Body of pancreas (tissue), 4 donors: ENCODE measurements at regions not wholly inside any gene's neighbourhood (a gene's known extent, or its start where the extent isn't known, plus 50 kb on each side); places are given as distances from the start of the nearest gene placed in this dataset.
A peak's percentile ranks its signal among the peaks of the same experiment; 100 is the strongest.

Experiments used
- ATAC-seq: fragments of 150-250 bp; one replicate; pipeline ENCODE4 v1.9.1; 2016
- DNase-seq, 4 donors: peaks; one replicate each; pipeline ENCODE4 v3.0.0-alpha.2; 2019
- H3K27ac ChIP-seq, 4 donors: fragments of 200-600 bp; sonication (generic); 1 replicate in 3 of 4; 2 replicates in 1 of 4; pipeline versions ENCODE4 v1.5.1 to v1.6.1; 2016 to 2019; ENCODE audit warnings: mild to moderate bottlenecking in 1 of 4, mixed read lengths in 1 of 4, moderate library complexity in 1 of 4
- H3K27me3 ChIP-seq, 2 donors: fragments of 200-600 bp; sonication (generic); one replicate each; pipeline ENCODE4 v1.6.0; 2016; ENCODE audit warnings: mild to moderate bottlenecking in 1 of 2
- H3K36me3 ChIP-seq, 2 donors: fragments of 200-600 bp; sonication (generic); replicated peaks in 1 of 2; 2 replicates each; pipeline ENCODE4 v1.5.1; 2016; ENCODE audit warnings: low read depth in 2 of 2; ENCODE audit not compliant: insufficient read depth in 1 of 2
- H3K4me1 ChIP-seq: fragments of 200-600 bp; sonication (generic); one replicate; pipeline ENCODE4 v1.6.0; 2016
- H3K4me3 ChIP-seq, 2 donors: fragments of 200-600 bp; sonication (generic); 1 replicate in 1 of 2; 2 replicates in 1 of 2; pipeline ENCODE4 v1.5.1; 2016 to 2019
- H3K9me3 ChIP-seq, 3 donors: fragments of 200-600 bp; sonication (generic); 1 replicate in 2 of 3; 2 replicates in 1 of 3; pipeline ENCODE4 v1.5.1; 2016
- POLR2A ChIP-seq, 3 donors: fragments of 450-650 bp; IDR thresholded peaks; one replicate each; pipeline ENCODE4 v1.6.1; 2016; ENCODE audit warnings: antibody characterized with exemption in 3 of 3, mild to moderate bottlenecking in 2 of 3
- WGBS, 2 donors: methylation state at CpG; one replicate each; pipeline ENCODE4 v1.1.5; 2017; 5-methylcytosine and 5-hydroxymethylcytosine counted together
- intact Hi-C: fragments of 100-400 bp; cut with DNase I; formaldehyde crosslinking; loops from one replicate; pipeline ENCODE4 v1.15.1; 2023
- TF ChIP-seq, protein P1 (sequence below), 7 experiments: fragments of 450-650 bp in 4 of 7; fragments of 200-600 bp in 3 of 7; sonication (generic) in 3 of 7; IDR thresholded peaks; one replicate each; pipeline ENCODE4 v1.5.1; 2016 to 2019; ENCODE audit warnings: antibody characterized with exemption in 7 of 7

DNA sequence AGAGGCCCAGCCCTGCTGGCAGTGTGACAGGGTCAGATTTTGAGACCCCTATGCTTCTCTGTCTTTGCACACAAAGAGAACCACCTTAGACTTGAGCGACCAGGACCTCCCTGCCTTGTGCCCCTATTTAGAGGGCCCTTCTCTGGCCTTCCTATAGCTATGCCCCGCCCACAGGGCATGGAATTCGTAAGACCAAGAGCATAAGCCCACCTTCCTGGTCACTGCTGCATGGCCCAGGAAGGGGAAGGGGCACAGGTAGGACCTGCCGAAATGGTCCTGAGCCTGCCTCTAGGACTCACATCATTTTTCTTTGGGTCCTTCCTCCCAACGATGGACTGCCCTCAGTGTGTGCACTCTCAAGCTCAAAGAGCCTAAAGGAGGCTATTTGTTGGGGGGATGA is 65.1 kb upstream of the SRSF6 start:
- no peaks in the 10 kb centered on the region for H3K27me3 ChIP-seq
- H3K27ac ChIP-seq: no peak overlapping the region
- H3K4me3 ChIP-seq: no peak overlapping the region
- 59 to 66% methylated on average over 4 to 5 of the region's 5 CpGs for WGBS, 2 donors
- no peaks in the 10 kb centered on the region for H3K9me3 ChIP-seq
- no peak for DNase-seq
- TF ChIP-seq, protein P1, sequence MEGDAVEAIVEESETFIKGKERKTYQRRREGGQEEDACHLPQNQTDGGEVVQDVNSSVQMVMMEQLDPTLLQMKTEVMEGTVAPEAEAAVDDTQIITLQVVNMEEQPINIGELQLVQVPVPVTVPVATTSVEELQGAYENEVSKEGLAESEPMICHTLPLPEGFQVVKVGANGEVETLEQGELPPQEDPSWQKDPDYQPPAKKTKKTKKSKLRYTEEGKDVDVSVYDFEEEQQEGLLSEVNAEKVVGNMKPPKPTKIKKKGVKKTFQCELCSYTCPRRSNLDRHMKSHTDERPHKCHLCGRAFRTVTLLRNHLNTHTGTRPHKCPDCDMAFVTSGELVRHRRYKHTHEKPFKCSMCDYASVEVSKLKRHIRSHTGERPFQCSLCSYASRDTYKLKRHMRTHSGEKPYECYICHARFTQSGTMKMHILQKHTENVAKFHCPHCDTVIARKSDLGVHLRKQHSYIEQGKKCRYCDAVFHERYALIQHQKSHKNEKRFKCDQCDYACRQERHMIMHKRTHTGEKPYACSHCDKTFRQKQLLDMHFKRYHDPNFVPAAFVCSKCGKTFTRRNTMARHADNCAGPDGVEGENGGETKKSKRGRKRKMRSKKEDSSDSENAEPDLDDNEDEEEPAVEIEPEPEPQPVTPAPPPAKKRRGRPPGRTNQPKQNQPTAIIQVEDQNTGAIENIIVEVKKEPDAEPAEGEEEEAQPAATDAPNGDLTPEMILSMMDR (IDR thresholded peaks at IDR 0.05): no peak
- TF ChIP-seq POLR2A (IDR thresholded peaks at IDR 0.05): no peak
- intact Hi-C loops: no loop called here
- H3K4me1 ChIP-seq: no peaks in the 10 kb centered on the region
- no peaks in the 10 kb centered on the region for H3K36me3 ChIP-seq
- no peak for ATAC-seq

DNA sequence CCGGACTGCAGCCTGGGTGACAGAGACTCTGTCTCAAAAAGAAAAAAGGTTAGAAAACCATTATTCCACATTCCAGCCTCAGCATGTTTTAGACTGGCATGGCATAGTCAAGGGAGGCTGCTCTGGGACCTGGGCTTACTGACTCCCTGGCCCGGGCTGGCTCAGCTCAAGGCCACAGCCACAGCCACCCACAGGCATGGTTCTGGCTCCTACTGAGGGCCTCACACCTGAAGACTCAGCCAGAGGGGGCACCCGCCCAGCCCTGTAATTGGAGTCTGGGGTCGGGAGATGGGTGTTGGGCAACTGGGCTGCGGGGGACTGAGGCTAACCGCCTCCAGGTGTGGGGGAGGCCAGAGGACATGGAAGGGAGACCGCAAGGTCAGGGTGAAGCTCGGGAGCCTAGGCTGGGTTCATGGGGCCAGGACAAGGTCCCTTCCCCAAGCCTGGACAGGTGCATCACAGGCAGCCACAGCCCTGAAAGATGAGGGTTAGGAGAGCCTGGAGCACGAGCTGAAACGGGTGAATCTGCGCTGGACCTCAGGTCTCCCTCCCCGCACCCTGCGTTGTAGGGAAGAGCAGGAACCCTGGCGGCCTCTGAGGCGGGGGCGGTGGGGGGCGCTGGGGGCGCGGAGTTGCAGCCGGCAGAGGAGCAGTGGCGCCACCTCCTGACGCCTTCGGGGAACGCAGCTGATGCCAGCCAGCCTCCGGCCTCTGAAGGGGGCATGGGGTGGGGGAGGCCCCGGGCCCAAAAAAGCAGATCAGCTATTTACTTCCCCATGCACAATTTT is 67.7 kb upstream of the SRSF6 start:
- WGBS, 2 donors: 26 to 62% methylated on average over 5 to 25 of the region's 26 CpGs
- Histone ChIP-seq H3K4me1 (no peaks in the 10 kb centered on the region), H3K27me3 (no peaks in the 10 kb centered on the region), H3K4me3 (no peak overlapping the region), H3K9me3 (no peaks in the 10 kb centered on the region), H3K36me3 (no peaks in the 10 kb centered on the region), H3K27ac (no peak overlapping the region)
- ATAC-seq (no peak), DNase-seq (no peak)
- intact Hi-C loops: no loop called here
- no peak for TF ChIP-seq POLR2A (IDR thresholded peaks at IDR 0.05)

DNA sequence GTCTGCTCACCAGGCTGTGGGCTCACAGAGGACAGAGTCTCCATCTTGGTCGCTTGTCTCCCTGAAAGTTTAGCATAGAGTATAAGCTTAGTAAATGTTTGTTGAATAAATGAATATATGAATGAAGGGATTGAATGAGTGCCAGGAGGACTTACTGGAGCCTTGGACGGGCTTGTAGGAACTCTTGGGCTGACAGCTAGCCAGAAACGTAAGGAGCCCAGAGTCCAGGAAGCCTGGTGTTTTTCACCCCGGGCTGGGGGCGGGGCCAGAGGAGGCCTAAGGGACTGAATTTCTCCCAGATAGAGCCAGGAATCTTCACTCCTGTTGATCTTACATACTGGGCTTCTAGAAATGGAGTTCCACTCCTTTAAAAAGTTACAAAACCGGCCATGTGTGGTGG is 68.5 kb upstream of the SRSF6 start:
- Histone ChIP-seq H3K27ac (no peak overlapping the region), H3K9me3 (no peaks in the 10 kb centered on the region), H3K27me3 (no peaks in the 10 kb centered on the region), H3K4me1 (no peaks in the 10 kb centered on the region), H3K36me3 (no peaks in the 10 kb centered on the region), H3K4me3 (no peak overlapping the region)
- DNase-seq (peak; percentile 14 to 32 (median 18)), ATAC-seq (no peak)
- 55 to 59% methylated on average over 6 of the region's 6 CpGs for WGBS, 2 donors
- intact Hi-C loops: no loop called here
- no peak for TF ChIP-seq POLR2A (IDR thresholded peaks at IDR 0.05)
- TF ChIP-seq, protein P1 (IDR thresholded peaks at IDR 0.05): no peak

DNA sequence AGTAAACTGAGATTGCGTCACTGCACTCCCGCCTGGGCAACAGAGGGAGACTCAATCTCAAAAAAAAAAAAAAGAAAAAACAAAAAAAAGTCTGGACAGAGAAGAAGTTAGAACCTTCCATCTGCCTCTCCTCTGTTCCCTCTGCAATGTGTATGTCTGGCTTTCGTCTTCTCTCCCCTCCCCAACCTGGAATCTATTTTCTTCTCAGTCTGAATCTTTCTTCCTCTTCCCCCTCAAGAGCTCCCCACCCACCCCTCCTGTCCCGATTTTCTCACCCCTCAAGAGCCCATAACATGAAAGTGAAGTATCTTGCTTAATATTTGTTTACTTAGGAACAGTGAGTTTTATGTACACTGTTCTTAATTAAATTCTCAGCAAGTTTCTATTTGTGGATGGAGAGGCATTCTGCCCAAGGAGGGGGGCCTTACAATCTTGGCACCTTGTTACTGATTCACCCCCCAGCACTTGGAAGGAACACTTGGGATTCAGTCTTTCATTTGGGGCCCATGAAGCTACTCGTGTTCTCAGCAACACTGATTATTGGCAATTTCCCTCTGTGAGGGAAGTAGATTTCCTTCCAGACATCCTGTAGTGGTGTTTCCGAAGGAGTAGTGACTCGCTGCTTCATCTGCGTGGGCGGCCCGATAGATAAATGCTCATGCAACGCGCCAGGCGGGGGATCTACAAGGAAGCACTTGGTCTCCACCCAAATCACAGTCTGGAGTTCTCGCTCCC is 69.3 kb upstream of the SRSF6 start:
- Histone ChIP-seq H3K36me3 (no peaks in the 10 kb centered on the region), H3K9me3 (no peaks in the 10 kb centered on the region), H3K4me1 (no peaks in the 10 kb centered on the region), H3K27ac (no peak overlapping the region), H3K4me3 (no peak overlapping the region), H3K27me3 (no peaks in the 10 kb centered on the region)
- DNase-seq (peak; percentile 24 to 58 (median 43)), ATAC-seq (no peak)
- intact Hi-C loops: no loop called here
- WGBS, 2 donors: 48 to 54% methylated on average over 14 of the region's 14 CpGs
- TF ChIP-seq, protein P1 (IDR thresholded peaks at IDR 0.05): no peak
- no peak for TF ChIP-seq POLR2A (IDR thresholded peaks at IDR 0.05)

DNA sequence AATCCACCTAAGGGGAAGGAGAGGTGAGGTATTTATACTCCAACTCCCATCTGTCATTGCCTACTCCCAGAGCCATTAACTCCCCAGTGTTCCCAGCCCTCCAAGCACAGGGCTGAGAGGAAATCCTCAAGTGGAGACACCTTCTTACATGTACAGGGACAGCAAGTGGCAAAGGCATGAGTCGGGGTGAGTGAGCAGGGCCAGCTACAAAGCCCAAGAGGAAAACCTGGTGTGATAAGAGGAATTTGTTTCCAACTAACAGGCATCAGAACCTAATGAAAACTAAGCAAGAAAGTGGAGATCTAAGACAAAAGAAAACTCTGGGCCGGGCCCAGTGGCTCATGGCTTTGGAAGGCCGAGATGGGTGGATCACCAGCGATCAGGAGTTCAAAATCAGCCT is 70.0 kb upstream of the SRSF6 start:
- H3K9me3 ChIP-seq: no peaks in the 10 kb centered on the region
- no peak for DNase-seq
- H3K4me3 ChIP-seq: no peak overlapping the region
- 66 to 68% methylated on average over 4 of the region's 4 CpGs for WGBS, 2 donors
- ATAC-seq: no peak
- no peak for TF ChIP-seq POLR2A (IDR thresholded peaks at IDR 0.05)
- TF ChIP-seq, protein P1 (IDR thresholded peaks at IDR 0.05): no peak
- H3K27ac ChIP-seq: no peak overlapping the region
- H3K27me3 ChIP-seq: no peaks in the 10 kb centered on the region
- intact Hi-C loops: no loop called here
- H3K36me3 ChIP-seq: no peaks in the 10 kb centered on the region
- H3K4me1 ChIP-seq: no peaks in the 10 kb centered on the region
